K562 (cell line): ENCODE measurements at regions not wholly inside any gene's neighbourhood (a gene's known extent, or its start where the extent isn't known, plus 50 kb on each side); places are given as distances from the start of the nearest gene placed in this dataset.

Source experiments
- FOXA1 ChIP-seq: fragments of 450-650 bp; IDR thresholded peaks from 2 replicates; pipeline ENCODE4 v1.6.1; 2016; ENCODE audit warnings: mild to moderate bottlenecking, borderline replicate concordance
- MAZ ChIP-seq, 2 experiments: fragments of 450-650 bp in 1 of 2; sonication (generic) in 1 of 2; formaldehyde crosslinking; IDR thresholded peaks in 1 of 2; conservative IDR thresholded peaks in 1 of 2; 2 replicates each; pipeline versions ENCODE4 v1.4.0 to v1.5.0; 2020; ENCODE audit warnings: mild to moderate bottlenecking in 1 of 2, missing genetic modification reagents in 1 of 2
- NFIC ChIP-seq: fragments of 450-650 bp; IDR thresholded peaks from 2 replicates; pipeline ENCODE4 v1.6.1; 2017; ENCODE audit warnings: mild to moderate bottlenecking, inconsistent platforms
- POLR2AphosphoS5 ChIP-seq: IDR thresholded peaks from 2 replicates; pipeline ENCODE4 v1.6.1; 2011; ENCODE audit warnings: mild to moderate bottlenecking, low read depth, low read length, moderate library complexity; ENCODE audit not compliant: control insufficient read depth, insufficient read depth
- ZFPM2 ChIP-seq: fragments of 250-450 bp; sonication (Bioruptor Pico); IDR thresholded peaks from 2 replicates; pipeline ENCODE4 v1.5.1; 2022; ENCODE audit warnings: mild to moderate bottlenecking
- TF ChIP-seq, protein P1 (sequence below), 3 experiments: IDR thresholded peaks in 2 of 3; conservative IDR thresholded peaks in 1 of 3; 2 replicates each; pipeline ENCODE4 v1.5.1; 2011 to 2012; ENCODE audit warnings: low read length in 3 of 3, mild to moderate bottlenecking in 3 of 3, control low read depth in 2 of 3, improper control_type of control experiment in 1 of 3, inconsistent platforms in 1 of 3, low read depth in 1 of 3, mixed read lengths in 1 of 3, moderate library complexity in 1 of 3; ENCODE audit not compliant: insufficient read depth in 2 of 3
- TF ChIP-seq, protein P2 (sequence below): fragments of 450-650 bp; formaldehyde crosslinking; IDR thresholded peaks from 2 replicates; pipeline ENCODE4 v1.4.0; 2020; ENCODE audit warnings: mild to moderate bottlenecking, moderate library complexity
- TF ChIP-seq, protein P3 (sequence below): fragments of 250-450 bp; sonication (Bioruptor Pico); IDR thresholded peaks from 2 replicates; pipeline ENCODE4 v1.5.0; 2021

DNA sequence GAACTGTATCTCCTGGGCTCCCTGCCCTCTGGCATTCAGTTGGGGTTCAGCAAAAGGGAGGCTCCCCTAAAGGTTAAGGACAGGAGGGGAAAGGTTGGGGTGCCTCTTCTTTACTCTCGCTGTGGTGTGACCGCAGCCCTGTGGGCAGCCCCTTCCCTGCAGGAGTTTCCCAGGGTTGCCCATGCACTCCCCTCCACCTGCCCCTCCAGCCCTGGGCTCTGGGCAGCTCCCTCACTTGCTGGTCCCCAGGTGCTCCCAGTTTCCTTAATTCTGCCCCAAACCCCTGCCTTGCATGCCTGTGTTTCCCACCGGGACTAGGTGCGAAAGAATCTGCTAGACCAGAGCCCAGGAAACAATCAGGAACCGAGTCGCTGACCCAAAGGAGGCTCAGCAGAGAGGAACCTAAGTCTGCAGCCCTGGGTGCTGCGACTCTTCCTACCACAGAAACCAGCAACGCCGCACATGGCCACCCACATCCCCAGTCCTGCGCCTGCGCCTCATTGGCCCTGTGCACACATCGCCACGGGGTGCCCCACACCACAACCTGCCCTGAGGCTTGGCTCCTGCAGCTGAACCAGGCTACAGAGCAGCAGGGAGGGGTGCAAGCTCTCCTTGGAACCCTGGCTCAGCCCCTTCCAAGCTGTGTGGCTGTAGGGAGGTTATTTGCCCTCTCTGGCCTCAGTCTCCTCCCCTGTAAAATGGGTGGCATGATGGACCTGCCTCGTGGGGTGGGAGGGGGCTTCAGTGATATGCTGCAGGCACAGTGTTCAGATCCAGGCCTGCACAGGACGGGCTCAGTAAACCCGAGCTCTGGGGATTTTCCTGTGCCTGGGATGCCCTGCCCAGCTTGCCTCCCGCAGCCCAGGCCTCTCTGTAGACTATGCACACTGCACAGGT is 487.6 kb downstream of the PREX1 start:
- TF ChIP-seq, protein P1, sequence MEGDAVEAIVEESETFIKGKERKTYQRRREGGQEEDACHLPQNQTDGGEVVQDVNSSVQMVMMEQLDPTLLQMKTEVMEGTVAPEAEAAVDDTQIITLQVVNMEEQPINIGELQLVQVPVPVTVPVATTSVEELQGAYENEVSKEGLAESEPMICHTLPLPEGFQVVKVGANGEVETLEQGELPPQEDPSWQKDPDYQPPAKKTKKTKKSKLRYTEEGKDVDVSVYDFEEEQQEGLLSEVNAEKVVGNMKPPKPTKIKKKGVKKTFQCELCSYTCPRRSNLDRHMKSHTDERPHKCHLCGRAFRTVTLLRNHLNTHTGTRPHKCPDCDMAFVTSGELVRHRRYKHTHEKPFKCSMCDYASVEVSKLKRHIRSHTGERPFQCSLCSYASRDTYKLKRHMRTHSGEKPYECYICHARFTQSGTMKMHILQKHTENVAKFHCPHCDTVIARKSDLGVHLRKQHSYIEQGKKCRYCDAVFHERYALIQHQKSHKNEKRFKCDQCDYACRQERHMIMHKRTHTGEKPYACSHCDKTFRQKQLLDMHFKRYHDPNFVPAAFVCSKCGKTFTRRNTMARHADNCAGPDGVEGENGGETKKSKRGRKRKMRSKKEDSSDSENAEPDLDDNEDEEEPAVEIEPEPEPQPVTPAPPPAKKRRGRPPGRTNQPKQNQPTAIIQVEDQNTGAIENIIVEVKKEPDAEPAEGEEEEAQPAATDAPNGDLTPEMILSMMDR (IDR thresholded peaks at IDR 0.05 in 2 of 3, conservative IDR thresholded peaks at IDR 0.05 in 1 of 3; ENCODE audit: insufficient read depth in 2 of 3, low read depth in 1 of 3, low read length in 3 of 3), result no peak
- TF ChIP-seq, protein P2, sequence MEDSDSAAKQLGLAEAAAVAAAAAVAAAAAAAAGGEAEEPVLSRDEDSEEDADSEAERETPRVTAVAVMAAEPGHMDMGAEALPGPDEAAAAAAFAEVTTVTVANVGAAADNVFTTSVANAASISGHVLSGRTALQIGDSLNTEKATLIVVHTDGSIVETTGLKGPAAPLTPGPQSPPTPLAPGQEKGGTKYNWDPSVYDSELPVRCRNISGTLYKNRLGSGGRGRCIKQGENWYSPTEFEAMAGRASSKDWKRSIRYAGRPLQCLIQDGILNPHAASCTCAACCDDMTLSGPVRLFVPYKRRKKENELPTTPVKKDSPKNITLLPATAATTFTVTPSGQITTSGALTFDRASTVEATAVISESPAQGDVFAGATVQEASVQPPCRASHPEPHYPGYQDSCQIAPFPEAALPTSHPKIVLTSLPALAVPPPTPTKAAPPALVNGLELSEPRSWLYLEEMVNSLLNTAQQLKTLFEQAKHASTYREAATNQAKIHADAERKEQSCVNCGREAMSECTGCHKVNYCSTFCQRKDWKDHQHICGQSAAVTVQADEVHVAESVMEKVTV (CRISPR knock-in tag), result no peak
- TF ChIP-seq MAZ (CRISPR knock-in tag; conservative IDR thresholded peaks at IDR 0.05 in 1 of 2, IDR thresholded peaks at IDR 0.05 in 1 of 2) (no peak), FOXA1 (no peak), NFIC (no peak), POLR2AphosphoS5 (no peak), ZFPM2 (CRISPR knock-in tag) (no peak)
- TF ChIP-seq, protein P3, sequence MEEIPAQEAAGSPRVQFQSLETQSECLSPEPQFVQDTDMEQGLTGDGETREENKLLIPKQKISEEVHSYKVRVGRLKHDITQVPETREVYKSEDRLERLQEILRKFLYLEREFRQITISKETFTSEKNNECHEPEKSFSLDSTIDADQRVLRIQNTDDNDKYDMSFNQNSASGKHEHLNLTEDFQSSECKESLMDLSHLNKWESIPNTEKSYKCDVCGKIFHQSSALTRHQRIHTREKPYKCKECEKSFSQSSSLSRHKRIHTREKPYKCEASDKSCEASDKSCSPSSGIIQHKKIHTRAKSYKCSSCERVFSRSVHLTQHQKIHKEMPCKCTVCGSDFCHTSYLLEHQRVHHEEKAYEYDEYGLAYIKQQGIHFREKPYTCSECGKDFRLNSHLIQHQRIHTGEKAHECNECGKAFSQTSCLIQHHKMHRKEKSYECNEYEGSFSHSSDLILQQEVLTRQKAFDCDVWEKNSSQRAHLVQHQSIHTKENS (CRISPR knock-in tag), result no peak
